K562 (cell line): ENCODE measurements at regions not wholly inside any gene's neighbourhood (a gene's known extent, or its start where the extent isn't known, plus 50 kb on each side); places are given as distances from the start of the nearest gene placed in this dataset.

ENCODE experiments used
- ATAC-seq: fragments of 200-7000 bp; cut with Tn5 transposase; 3 replicates; pipeline ENCODE4 v1.9.1; 2020; ENCODE audit warnings: moderate library complexity
- BruUV-seq: library from RNA; stranded (reverse); fragments of 400-500 nt; replicated peaks from 2 replicates; lab custom pipeline; 2021; lab: Mats Ljungman, UMichigan
- CTCF ChIA-PET: fragments of 300-600 bp; formaldehyde crosslinking; extraction: SDS; loops from one replicate; lab custom pipeline; 2021; ENCODE audit warnings: low intra/inter-chr PET ratio; lab: Yijun Ruan, JAX
- POLR2A ChIA-PET: fragments of 300-600, 350-650 bp; sonication (Branson Sonifier 250); formaldehyde crosslinking; extraction: SDS; loops from one replicate; lab custom pipeline; 2021; ENCODE audit warnings: antibody characterized with exemption, inconsistent platforms; lab: Yijun Ruan, JAX
- DNase-seq, 4 experiments: peaks; one replicate each; pipeline versions ENCODE4 v3.0.0 to v3.0.0-alpha.2; 2011 to 2018; ENCODE audit warnings: low spot score in 3 of 4, mixed read lengths in 3 of 4; ENCODE audit errors: extremely low read depth in 1 of 4
- FAIRE-seq: peaks from 2 replicates; lab custom pipeline; 2011; peaks lifted over from hg19 to GRCh38; lab: Jason Lieb, UNC
- H2AFZ ChIP-seq: 2 replicates; pipeline ENCODE4 v1.6.0; 2011; ENCODE audit warnings: low read depth, low read length, control low read depth, inconsistent platforms
- H3K27ac ChIP-seq: fragments of 200-600 bp; 3 replicates; pipeline ENCODE4 v1.8.0; 2011; ENCODE audit warnings: low read depth, mild to moderate bottlenecking, control low read depth, inconsistent platforms, low read length, moderate library complexity, mixed read lengths; ENCODE audit errors: extremely low read depth
- H3K27me3 ChIP-seq, 2 experiments: fragments of 300-600 bp in 1 of 2; 2 replicates in 1 of 2; 3 replicates in 1 of 2; pipeline versions ENCODE4 v1.6.0 to v1.8.0; 2011; ENCODE audit warnings: inconsistent platforms in 2 of 2, low read length in 2 of 2, mild to moderate bottlenecking in 1 of 2, mixed read lengths in 1 of 2, moderate library complexity in 1 of 2; ENCODE audit not compliant: control insufficient read depth in 2 of 2, insufficient read depth in 2 of 2
- H3K36me3 ChIP-seq: fragments of 300-600 bp; 3 replicates; pipeline ENCODE4 v1.8.0; 2011; ENCODE audit warnings: mild to moderate bottlenecking, low read length, inconsistent platforms; ENCODE audit not compliant: control insufficient read depth, insufficient read depth
- H3K4me1 ChIP-seq, 2 experiments: fragments of 200-600 bp in 1 of 2; replicated peaks in 1 of 2; 2 replicates in 1 of 2; 3 replicates in 1 of 2; pipeline versions ENCODE4 v1.5.1 to v1.8.0; 2011; ENCODE audit warnings: inconsistent platforms in 2 of 2, low read length in 2 of 2, mild to moderate bottlenecking in 1 of 2, mixed read lengths in 1 of 2, moderate library complexity in 1 of 2; ENCODE audit not compliant: control insufficient read depth in 2 of 2, insufficient read depth in 2 of 2
- H3K4me2 ChIP-seq: 2 replicates; pipeline ENCODE4 v1.6.1; 2011; ENCODE audit warnings: low read length, control low read depth, inconsistent platforms, mixed read lengths; ENCODE audit not compliant: insufficient read depth
- H3K4me3 ChIP-seq: fragments of 200-600 bp; sonication (generic), shearing (Covaris generic); 2 replicates; pipeline ENCODE4 v1.5.1; 2016; ENCODE audit warnings: control low read depth, inconsistent platforms
- H3K79me2 ChIP-seq: fragments of 200-600 bp; 3 replicates; pipeline ENCODE4 v1.8.0; 2011; ENCODE audit warnings: low read length, inconsistent platforms; ENCODE audit not compliant: control insufficient read depth, insufficient read depth
- H3K9ac ChIP-seq, 2 experiments: 2 replicates each; pipeline versions ENCODE4 v1.6.0 to v1.6.1; 2011; ENCODE audit warnings: low read depth in 2 of 2, low read length in 2 of 2, control low read depth in 1 of 2, inconsistent platforms in 1 of 2, mild to moderate bottlenecking in 1 of 2, mixed read lengths in 1 of 2; ENCODE audit not compliant: insufficient read depth in 1 of 2
- H3K9me1 ChIP-seq: one replicate; pipeline ENCODE4 v1.6.0; 2011; ENCODE audit warnings: inconsistent platforms, mild to moderate bottlenecking, low read length, moderate library complexity; ENCODE audit not compliant: control insufficient read depth, insufficient read depth
- H3K9me3 ChIP-seq: replicated peaks from 2 replicates; pipeline ENCODE4 v1.5.1; 2011; ENCODE audit warnings: low read depth, low read length, inconsistent platforms; ENCODE audit not compliant: control insufficient read depth, insufficient read depth
- H4K20me1 ChIP-seq: replicated peaks from 2 replicates; pipeline ENCODE4 v1.6.1; 2011; ENCODE audit warnings: low read length, inconsistent platforms, mixed read lengths; ENCODE audit not compliant: control insufficient read depth, insufficient read depth
- ATF4 ChIP-seq: fragments of 450-650 bp; formaldehyde crosslinking; IDR thresholded peaks from 2 replicates; pipeline ENCODE4 v1.4.0; 2022; ENCODE audit warnings: mild to moderate bottlenecking, moderate library complexity
- CHD4 ChIP-seq: fragments of 200-600 bp; sonication (generic); IDR thresholded peaks from 3 replicates; pipeline ENCODE4 v1.6.1; 2012; ENCODE audit warnings: low read depth, mild to moderate bottlenecking, mixed read lengths, low read length, inconsistent platforms; ENCODE audit not compliant: insufficient read depth, insufficient replicate concordance, poor library complexity, severe bottlenecking
- CLOCK ChIP-seq: fragments of 250-450 bp; sonication (Bioruptor Pico); IDR thresholded peaks from 2 replicates; pipeline ENCODE4 v1.4.0; 2020; ENCODE audit warnings: mild to moderate bottlenecking, moderate library complexity, borderline replicate concordance
- DPF2 ChIP-seq: fragments of 450-650 bp; IDR thresholded peaks from 2 replicates; pipeline ENCODE4 v1.6.1; 2016
- HDAC6 ChIP-seq: IDR thresholded peaks from 2 replicates; pipeline ENCODE4 v1.6.1; 2012; ENCODE audit warnings: low read depth, mild to moderate bottlenecking, control low read depth, inconsistent platforms, low read length, moderate library complexity
- MBD1 ChIP-seq: fragments of 250-450 bp; sonication (Bioruptor Pico); IDR thresholded peaks from 2 replicates; pipeline ENCODE4 v1.8.0; 2022; ENCODE audit warnings: inconsistent platforms
- RBBP5 ChIP-seq: fragments of 200-600 bp; sonication (generic); IDR thresholded peaks from 2 replicates; pipeline ENCODE4 v1.6.1; 2012; ENCODE audit warnings: borderline replicate concordance, mild to moderate bottlenecking, low read length, control low read depth, inconsistent platforms; ENCODE audit not compliant: insufficient read depth, poor library complexity, severe bottlenecking
- SIN3A ChIP-seq, 2 experiments: fragments of 150-350 bp in 1 of 2; IDR thresholded peaks; 2 replicates each; pipeline ENCODE4 v1.6.1; 2011 to 2016; ENCODE audit warnings: borderline replicate concordance in 2 of 2, low read depth in 2 of 2, low read length in 2 of 2, mild to moderate bottlenecking in 2 of 2, moderate library complexity in 2 of 2; ENCODE audit not compliant: control insufficient read depth in 1 of 2
- SRSF3 ChIP-seq: fragments of 200-400 bp; formaldehyde crosslinking; IDR thresholded peaks from 2 replicates; pipeline ENCODE4 v1.6.1; 2016; ENCODE audit warnings: mild to moderate bottlenecking, low read length, moderate library complexity; ENCODE audit not compliant: insufficient read depth
- SRSF9 ChIP-seq: fragments of 200-400 bp; formaldehyde crosslinking; IDR thresholded peaks from 2 replicates; pipeline ENCODE4 v1.6.1; 2017; ENCODE audit warnings: low read depth, low read length, borderline replicate concordance
- ZNF395 ChIP-seq: fragments of 200-800 bp; sonication (Bioruptor generic); IDR thresholded peaks from 2 replicates; pipeline ENCODE4 v1.6.1; 2017; ENCODE audit warnings: missing genetic modification characterization, missing compliant biosample characterization
- WGBS: fragments of 100-300 bp; shearing (Covaris generic); methylation state at CpG from one replicate; pipeline ENCODE4 v1.1.6; 2016; ENCODE audit warnings: low coverage, mixed read lengths; ENCODE audit not compliant: insufficient coverage; ENCODE audit errors: missing lambda C conversion rate; 5-methylcytosine and 5-hydroxymethylcytosine counted together
- in situ Hi-C: fragments of 300-500 bp; cut with MboI; formaldehyde crosslinking; loops from 4 replicates; pipeline ENCODE4 v1.15.0; 2018; ENCODE audit warnings: inconsistent platforms, mixed read lengths
- intact Hi-C: fragments of 100-400 bp; cut with micrococcal nuclease; formaldehyde crosslinking; loops from 2 replicates; pipeline ENCODE4 v1.14.2; 2022

GRCh38 chr18:68489013-68489792 is 225.7 kb downstream of the TMX3 start:
- DNase-seq (no peak), ATAC-seq (no peak), FAIRE-seq (no peak)
- no peaks in the 10 kb centered on the region for H3K79me2 ChIP-seq
- H2AFZ ChIP-seq = no peak overlapping the region
- WGBS = 0% methylated on average over 5 of the region's 6 CpGs
- POLR2A ChIA-PET = no interaction called here
- no peaks in the 10 kb centered on the region for H3K36me3 ChIP-seq
- intact Hi-C loops (no loop called here), in situ Hi-C loops (no loop called here)
- H3K27ac ChIP-seq = no peak overlapping the region
- BruUV-seq = no TSS peak
- no peaks in the 10 kb centered on the region for H3K9me3 ChIP-seq
- H3K4me2 ChIP-seq = no peak overlapping the region
- H3K9me1 ChIP-seq = no peaks in the 10 kb centered on the region
- no peaks in the 10 kb centered on the region for H4K20me1 ChIP-seq
- no peak overlapping the region for H3K9ac ChIP-seq
- no peaks in the 10 kb centered on the region for H3K27me3 ChIP-seq
- H3K4me1 ChIP-seq = no peaks in the 10 kb centered on the region
- no peak overlapping the region for H3K4me3 ChIP-seq
- CTCF ChIA-PET = no interaction called here
- TF ChIP-seq CLOCK (CRISPR knock-in tag) = no peak
- TF ChIP-seq ATF4 (CRISPR knock-in tag) = no peak
- TF ChIP-seq ZNF395 (CRISPR knock-in tag) = no peak
- TF ChIP-seq SIN3A (IDR thresholded peaks at IDR 0.05; ENCODE audit: borderline replicate concordance in 2 of 2, control insufficient read depth in 1 of 2, low read depth in 2 of 2, low read length in 2 of 2) = no peak
- TF ChIP-seq CHD4 = no peak
- no peak for TF ChIP-seq RBBP5
- no peak for TF ChIP-seq DPF2
- TF ChIP-seq HDAC6 = no peak
- no peak for TF ChIP-seq SRSF9
- no peak for TF ChIP-seq MBD1 (CRISPR knock-in tag)
- TF ChIP-seq SRSF3 = no peak
